B cell (primary cell): ENCODE measurements at regions not wholly inside any gene's neighbourhood (a gene's known extent, or its start where the extent isn't known, plus 50 kb on each side); places are given as distances from the start of the nearest gene placed in this dataset.

Experiments used
- ATAC-seq: fragments of 200-7000 bp; cut with Tn5 transposase; one replicate; pipeline ENCODE4 v1.10.0; 2021; ENCODE audit warnings: low read depth, mild to moderate bottlenecking, moderate number of reproducible peaks, moderate library complexity
- CTCF ChIA-PET: fragments of 350-600 bp; sonication (Branson Sonifier 250); formaldehyde crosslinking; loops from one replicate; lab custom pipeline; 2021; ENCODE audit warnings: antibody characterized with exemption, inconsistent platforms; lab: Charles Lee
- POLR2A ChIA-PET: fragments of 350-600 bp; sonication (Branson Sonifier 250); formaldehyde crosslinking; loops from one replicate; lab custom pipeline; 2021; ENCODE audit warnings: antibody characterized with exemption; lab: Charles Lee
- DNase-seq: peaks from one replicate; pipeline ENCODE4 v3.0.0; 2013
- H2AFZ ChIP-seq: 2 replicates; pipeline ENCODE4 v1.6.1; 2012; ENCODE audit warnings: mild to moderate bottlenecking, low read depth, low read length; ENCODE audit not compliant: insufficient read depth, poor library complexity, severe bottlenecking
- H3K27ac ChIP-seq, 2 donors: 1 replicate in 1 of 2; 2 replicates in 1 of 2; pipeline ENCODE4 v1.5.1; 2012 to 2013; ENCODE audit warnings: low read length in 2 of 2, mild to moderate bottlenecking in 2 of 2, moderate library complexity in 1 of 2
- H3K27me3 ChIP-seq, 4 experiments: fragments of 200-600 bp in 1 of 4; sonication (generic) in 1 of 4; replicated peaks in 1 of 4; 1 replicate in 2 of 4; 2 replicates in 2 of 4; pipeline versions ENCODE4 v1.6.1 to v1.7.0; 2013 to 2016; ENCODE audit warnings: low read length in 3 of 4, mild to moderate bottlenecking in 2 of 4, mixed read lengths in 1 of 4, moderate library complexity in 1 of 4; ENCODE audit not compliant: insufficient read depth in 4 of 4, control insufficient read depth in 3 of 4; ENCODE audit errors: control extremely low read depth in 1 of 4
- H3K36me3 ChIP-seq, 2 experiments: replicated peaks in 1 of 2; 1 replicate in 1 of 2; 2 replicates in 1 of 2; pipeline versions ENCODE4 v1.6.1 to v1.7.1; 2013; ENCODE audit warnings: low read length in 1 of 2; ENCODE audit not compliant: insufficient read depth in 2 of 2, control insufficient read depth in 1 of 2; ENCODE audit errors: control extremely low read depth in 1 of 2, extremely low read depth in 1 of 2
- H3K4me1 ChIP-seq, 2 donors: fragments of 200-600 bp in 1 of 2; sonication (generic) in 1 of 2; 1 replicate in 1 of 2; 2 replicates in 1 of 2; pipeline versions ENCODE4 v1.5.1 to v1.6.1; 2013 to 2017; ENCODE audit warnings: low read length in 2 of 2; ENCODE audit not compliant: control insufficient read depth in 2 of 2, insufficient read depth in 2 of 2
- H3K4me2 ChIP-seq: replicated peaks from 2 replicates; pipeline ENCODE3; 2012; ENCODE audit warnings: mild to moderate bottlenecking, low read depth, low read length; ENCODE audit not compliant: poor library complexity, severe bottlenecking
- H3K4me3 ChIP-seq, 5 experiments: fragments of 200-600 bp in 1 of 5; sonication (generic) in 1 of 5; 1 replicate in 3 of 5; 2 replicates in 2 of 5; pipeline versions ENCODE4 v1.5.1 to v1.7.0; 2011 to 2016; ENCODE audit warnings: low read length in 4 of 5, mild to moderate bottlenecking in 4 of 5, low read depth in 2 of 5, control low read depth in 1 of 5, moderate library complexity in 1 of 5; ENCODE audit not compliant: insufficient read depth in 1 of 5; ENCODE audit errors: control extremely low read depth in 1 of 5, extremely low read depth in 1 of 5
- H3K79me2 ChIP-seq: fragments of 200-600 bp; sonication (generic); one replicate; pipeline ENCODE4 v1.6.0; 2016; ENCODE audit warnings: low read length; ENCODE audit not compliant: control insufficient read depth, insufficient read depth
- H3K9ac ChIP-seq: fragments of 200-600 bp; sonication (generic); 2 replicates; pipeline ENCODE4 v1.6.1; 2017; ENCODE audit warnings: mild to moderate bottlenecking, low read length, moderate library complexity
- H3K9me3 ChIP-seq, 3 donors: one replicate each; pipeline versions ENCODE4 v1.6.1 to v1.7.1; 2013; ENCODE audit warnings: low read length in 2 of 3; ENCODE audit not compliant: control insufficient read depth in 2 of 3, insufficient read depth in 1 of 3; ENCODE audit errors: control extremely low read depth in 1 of 3
- H4K20me1 ChIP-seq: 2 replicates; pipeline ENCODE4 v1.6.0; 2012; ENCODE audit warnings: mild to moderate bottlenecking, low read length; ENCODE audit not compliant: insufficient read depth, control insufficient read depth, poor library complexity, severe bottlenecking
- H3K27ac Mint-ChIP-seq: one replicate; pipeline ENCODE4 v1.8.0; 2021; ENCODE audit warnings: mixed read lengths
- H3K27me3 Mint-ChIP-seq: one replicate; pipeline ENCODE4 v1.8.0; 2021; ENCODE audit warnings: mixed read lengths
- H3K4me1 Mint-ChIP-seq: one replicate; pipeline ENCODE4 v1.8.0; 2021; ENCODE audit warnings: mixed read lengths
- H3K4me3 Mint-ChIP-seq: one replicate; pipeline ENCODE4 v1.8.0; 2021; ENCODE audit warnings: mixed read lengths
- H3K9me3 Mint-ChIP-seq: one replicate; pipeline ENCODE4 v1.8.0; 2022; ENCODE audit warnings: mixed read lengths; ENCODE audit not compliant: insufficient read depth
- EZH2 ChIP-seq: IDR thresholded peaks from 2 replicates; pipeline ENCODE4 v1.6.1; 2012; ENCODE audit warnings: borderline replicate concordance, low read depth, mild to moderate bottlenecking, moderate library complexity, low read length; ENCODE audit not compliant: insufficient read depth, poor library complexity, severe bottlenecking
- WGBS: methylation state at CpG from one replicate; pipeline ENCODE4 v1.1.5; 2013; ENCODE audit warnings: missing lambda C conversion rate; ENCODE audit not compliant: insufficient coverage; 5-methylcytosine and 5-hydroxymethylcytosine counted together
- intact Hi-C: fragments of 100-400 bp; cut with micrococcal nuclease; formaldehyde crosslinking; loops from one replicate; pipeline ENCODE4 v1.10.0; 2022
- TF ChIP-seq, protein P1 (sequence below): fragments of 200-600 bp; IDR thresholded peaks from one replicate; pipeline ENCODE4 v1.8.0; 2022; ENCODE audit warnings: antibody characterized with exemption, mild to moderate bottlenecking

DNA sequence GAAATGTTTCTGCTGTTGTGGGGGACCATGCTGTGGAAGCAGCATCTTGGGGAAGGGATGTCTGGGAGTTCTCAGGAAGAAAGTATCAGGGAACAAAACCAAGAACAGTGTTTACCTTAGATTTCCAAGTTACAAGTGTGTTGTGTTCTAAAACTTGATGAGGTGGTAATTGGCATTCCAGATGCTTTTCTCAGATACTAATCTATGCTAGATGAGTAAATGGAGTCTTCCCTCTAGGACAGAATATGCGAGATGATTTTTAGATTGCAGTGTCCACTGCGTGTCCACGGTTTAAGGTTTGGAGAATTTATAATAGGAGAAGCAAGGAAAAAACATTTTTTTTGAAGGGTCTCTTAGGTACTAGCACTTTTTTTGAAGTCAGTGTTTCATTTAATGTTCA is 436.5 kb downstream of the PCNX1 start:
- 100% methylated on average over 2 of the region's 3 CpGs for WGBS
- H3K4me3 Mint-ChIP-seq, result no peak overlapping the region
- POLR2A ChIA-PET, result no interaction called here

DNA sequence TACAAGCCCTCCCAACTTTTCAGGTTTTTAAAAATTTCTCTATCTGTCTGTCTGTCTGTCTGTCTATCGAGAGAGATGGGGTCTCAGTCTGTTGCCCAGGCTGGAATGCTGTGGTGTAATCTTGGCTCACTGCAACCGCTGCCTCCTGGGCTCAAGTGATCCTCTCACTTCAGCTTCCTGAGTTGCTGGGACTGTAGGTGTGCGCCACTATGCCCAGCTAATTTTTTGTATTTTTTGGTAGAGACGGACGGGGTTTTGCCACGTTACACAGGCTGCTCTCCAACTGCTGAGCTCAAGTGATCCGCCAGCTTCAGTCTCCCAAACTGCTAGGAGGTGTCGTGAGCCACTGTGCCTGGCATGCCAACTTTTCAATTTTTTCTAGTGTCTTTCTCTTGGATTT is 437.2 kb downstream of the PCNX1 start:
- 94% methylated on average over 8 of the region's 8 CpGs for WGBS
- H3K79me2 ChIP-seq, result peaks cover 98% of the 10 kb centered on the region
- ChIA-PET POLR2A (interaction anchor here (1.0 kb wide), 1 partner anchor 19 kb away, joined by 4 read pairs; no protein-coding TSS in a partner anchor), CTCF (no interaction called here)
- DNase-seq, result no peak
- no peaks in the 10 kb centered on the region for H3K36me3 ChIP-seq
- Mint-ChIP-seq H3K27me3 (no peaks in the 10 kb centered on the region), H3K27ac (no peak overlapping the region), H3K4me1 (peaks cover 83% of the 10 kb centered on the region), H3K9me3 (no peaks in the 10 kb centered on the region), H3K4me3 (no peak overlapping the region)
- no peak overlapping the region for H2AFZ ChIP-seq
- no peak for ATAC-seq
- H3K4me3 ChIP-seq, result no peak overlapping the region
- intact Hi-C loops, result no loop called here
- H3K9ac ChIP-seq, result no peak overlapping the region
- no peaks in the 10 kb centered on the region for H3K9me3 ChIP-seq
- H3K27me3 ChIP-seq, result no peaks in the 10 kb centered on the region
- H3K4me1 ChIP-seq, result peaks cover 27 to 32% of the 10 kb centered on the region in 2 donors
- peaks cover 33% of the 10 kb centered on the region for H4K20me1 ChIP-seq
- H3K4me2 ChIP-seq, result no peak overlapping the region
- TF ChIP-seq EZH2, result no peak
- TF ChIP-seq, protein P1, sequence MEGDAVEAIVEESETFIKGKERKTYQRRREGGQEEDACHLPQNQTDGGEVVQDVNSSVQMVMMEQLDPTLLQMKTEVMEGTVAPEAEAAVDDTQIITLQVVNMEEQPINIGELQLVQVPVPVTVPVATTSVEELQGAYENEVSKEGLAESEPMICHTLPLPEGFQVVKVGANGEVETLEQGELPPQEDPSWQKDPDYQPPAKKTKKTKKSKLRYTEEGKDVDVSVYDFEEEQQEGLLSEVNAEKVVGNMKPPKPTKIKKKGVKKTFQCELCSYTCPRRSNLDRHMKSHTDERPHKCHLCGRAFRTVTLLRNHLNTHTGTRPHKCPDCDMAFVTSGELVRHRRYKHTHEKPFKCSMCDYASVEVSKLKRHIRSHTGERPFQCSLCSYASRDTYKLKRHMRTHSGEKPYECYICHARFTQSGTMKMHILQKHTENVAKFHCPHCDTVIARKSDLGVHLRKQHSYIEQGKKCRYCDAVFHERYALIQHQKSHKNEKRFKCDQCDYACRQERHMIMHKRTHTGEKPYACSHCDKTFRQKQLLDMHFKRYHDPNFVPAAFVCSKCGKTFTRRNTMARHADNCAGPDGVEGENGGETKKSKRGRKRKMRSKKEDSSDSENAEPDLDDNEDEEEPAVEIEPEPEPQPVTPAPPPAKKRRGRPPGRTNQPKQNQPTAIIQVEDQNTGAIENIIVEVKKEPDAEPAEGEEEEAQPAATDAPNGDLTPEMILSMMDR, result no peak
- no peak overlapping the region for H3K27ac ChIP-seq

More for the DNA sequence above, 436.5 kb downstream of the PCNX1 start:
- intact Hi-C loops, result loop anchor here (2.0 kb wide), 1 partner anchor 15 kb away; no protein-coding TSS in a partner anchor
- H3K36me3 ChIP-seq, result no peaks in the 10 kb centered on the region
- no peak for DNase-seq
- Mint-ChIP-seq H3K27me3 (no peaks in the 10 kb centered on the region), H3K27ac (no peak overlapping the region), H3K4me1 (peaks cover 78% of the 10 kb centered on the region), H3K9me3 (no peaks in the 10 kb centered on the region)
- H3K4me1 ChIP-seq, result peaks cover 19 to 26% of the 10 kb centered on the region in 2 donors
- no peak for TF ChIP-seq EZH2
- TF ChIP-seq, protein P1, result no peak
- no peak for ATAC-seq
- no peak overlapping the region for H3K4me3 ChIP-seq
- no peak overlapping the region for H3K27ac ChIP-seq
- no peaks in the 10 kb centered on the region for H3K9me3 ChIP-seq
- H4K20me1 ChIP-seq, result peaks cover 37% of the 10 kb centered on the region
- peaks cover 98% of the 10 kb centered on the region for H3K79me2 ChIP-seq
- H3K27me3 ChIP-seq, result no peaks in the 10 kb centered on the region
- H3K9ac ChIP-seq, result no peak overlapping the region
- H3K4me2 ChIP-seq, result no peak overlapping the region
- CTCF ChIA-PET, result interaction anchor here (0.9 kb wide), 1 partner anchor 16 kb away, joined by 3 read pairs; no protein-coding TSS in a partner anchor
- H2AFZ ChIP-seq, result no peak overlapping the region
